ENCODE measurements at regions not wholly inside any gene's neighbourhood (a gene's known extent, or its start where the extent isn't known, plus 50 kb on each side); places are given as distances from the start of the nearest gene placed in this dataset.
"Not testable (repeated sequence)": the region's sequence is repeated elsewhere in the genome, so short reads cannot be mapped to it uniquely, and the experiment has no call there.

- no peak for DNase-seq (ENCODE audit: low read depth in 2 of 2)
Observed at GRCh38 chr5:82754759-82755158, 322.4 kb downstream of the TMEM167A start.

GRCh38 chr5:82754036-82754746 is 323.0 kb downstream of the TMEM167A start:
- DNase-seq (ENCODE audit: low read depth in 2 of 2) = no peak

- DNase-seq (ENCODE audit: low read depth in 2 of 2) = no peak
Observed at GRCh38 chr5:82753374-82753773, 323.8 kb downstream of the TMEM167A start.

GRCh38 chr5:82749461-82749820 is 327.8 kb downstream of the TMEM167A start:
- DNase-seq (ENCODE audit: low read depth in 2 of 2) = no peak

- no peak for DNase-seq (ENCODE audit: low read depth in 2 of 2)
Observed at GRCh38 chr5:82748688-82749460, 328.3 kb downstream of the TMEM167A start.

- DNase-seq (ENCODE audit: low read depth in 2 of 2) = no peak
Observed at GRCh38 chr5:82747986-82748385, 329.2 kb downstream of the TMEM167A start.

- DNase-seq (ENCODE audit: low read depth in 2 of 2) = no peak
Observed at GRCh38 chr5:82745016-82745415, 332.2 kb downstream of the TMEM167A start.

GRCh38 chr5:82738681-82739269 is 338.4 kb downstream of the TMEM167A start:
- DNase-seq (ENCODE audit: low read depth in 2 of 2) = no peak

GRCh38 chr5:82735160-82735789 is 341.9 kb downstream of the TMEM167A start:
- no peak for DNase-seq (ENCODE audit: low read depth in 2 of 2)

- no peak for DNase-seq (ENCODE audit: low read depth in 2 of 2)
Observed at GRCh38 chr5:82734347-82734746, 342.8 kb downstream of the TMEM167A start.

- no peak for DNase-seq (ENCODE audit: low read depth in 2 of 2)
Observed at GRCh38 chr5:82730913-82731312, 346.3 kb downstream of the TMEM167A start.

GRCh38 chr5:82728926-82729702 is 348.1 kb downstream of the TMEM167A start:
- no peak for DNase-seq (ENCODE audit: low read depth in 2 of 2)

- DNase-seq (ENCODE audit: low read depth in 2 of 2) = no peak
Observed at GRCh38 chr5:82723168-82723567, 354.0 kb downstream of the TMEM167A start.

GRCh38 chr5:82721087-82721410 is 356.1 kb downstream of the TMEM167A start:
- no peak for DNase-seq (ENCODE audit: low read depth in 2 of 2)

- DNase-seq (ENCODE audit: low read depth in 2 of 2) = no peak
Observed at GRCh38 chr5:82720213-82721086, 356.7 kb downstream of the TMEM167A start.

GRCh38 chr5:82719368-82719767 is 357.8 kb downstream of the TMEM167A start:
- DNase-seq (ENCODE audit: low read depth in 2 of 2) = no peak

GRCh38 chr5:82717738-82718137 is 359.5 kb downstream of the TMEM167A start:
- no peak for DNase-seq (ENCODE audit: low read depth in 2 of 2)

GRCh38 chr5:82714732-82715131 is 362.5 kb downstream of the TMEM167A start:
- DNase-seq (ENCODE audit: low read depth in 2 of 2) = not testable (repeated sequence)

GRCh38 chr5:82713811-82714210 is 363.4 kb downstream of the TMEM167A start:
- DNase-seq (ENCODE audit: low read depth in 2 of 2) = no peak

GRCh38 chr5:82707741-82708140 is 369.5 kb downstream of the TMEM167A start:
- DNase-seq (ENCODE audit: low read depth in 2 of 2) = no peak

- DNase-seq (ENCODE audit: low read depth in 2 of 2) = no peak
Observed at GRCh38 chr5:82704381-82704780, 372.8 kb downstream of the TMEM167A start.
